Glutamatergic neuron (in vitro differentiated cells): ENCODE measurements at regions not wholly inside any gene's neighbourhood (a gene's known extent, or its start where the extent isn't known, plus 50 kb on each side); places are given as distances from the start of the nearest gene placed in this dataset.

ENCODE experiments used
- DNase-seq: peaks from one replicate; pipeline ENCODE4 v3.0.0; 2022
- H3K27ac Mint-ChIP-seq: one replicate; pipeline ENCODE4 v1.8.0; 2020; ENCODE audit warnings: mild to moderate bottlenecking, mixed read lengths, inconsistent platforms; ENCODE audit not compliant: unreplicated experiment
- H3K27me3 Mint-ChIP-seq: one replicate; pipeline ENCODE4 v1.8.0; 2020; ENCODE audit warnings: mild to moderate bottlenecking, moderate library complexity, mixed read lengths, inconsistent platforms; ENCODE audit not compliant: unreplicated experiment
- H3K36me3 Mint-ChIP-seq: one replicate; pipeline ENCODE4 v1.8.0; 2020; ENCODE audit warnings: mild to moderate bottlenecking, mixed read lengths, inconsistent platforms; ENCODE audit not compliant: unreplicated experiment
- H3K4me1 Mint-ChIP-seq: one replicate; pipeline ENCODE4 v1.8.0; 2020; ENCODE audit warnings: mild to moderate bottlenecking, low read depth, mixed read lengths, inconsistent platforms; ENCODE audit not compliant: unreplicated experiment
- H3K4me3 Mint-ChIP-seq: one replicate; pipeline ENCODE4 v1.8.0; 2020; ENCODE audit warnings: mild to moderate bottlenecking, mixed read lengths, inconsistent platforms; ENCODE audit not compliant: unreplicated experiment
- H3K9me3 Mint-ChIP-seq: one replicate; pipeline ENCODE4 v1.8.0; 2020; ENCODE audit warnings: mild to moderate bottlenecking, moderate library complexity, mixed read lengths, inconsistent platforms; ENCODE audit not compliant: unreplicated experiment
- CTCF ChIP-seq: fragments of 200-600 bp; sonication (generic); IDR thresholded peaks from one replicate; pipeline ENCODE4 v1.5.0; 2021; ENCODE audit not compliant: partially characterized antibody, unreplicated experiment

- Mint-ChIP-seq H3K4me1 (no peaks in the 10 kb centered on the region), H3K27me3 (peaks cover 1% of the 10 kb centered on the region), H3K9me3 (no peaks in the 10 kb centered on the region), H3K27ac (no peak overlapping the region), H3K36me3 (no peaks in the 10 kb centered on the region), H3K4me3 (no peak overlapping the region)
- TF ChIP-seq CTCF, result no peak
- no peak for DNase-seq
Observed at GRCh38 chr12:71000748-71001147, 80.2 kb upstream of the PTPRR start.

GRCh38 chr12:71000255-71000654, 79.7 kb upstream of the PTPRR start:
- Mint-ChIP-seq H3K27me3 (peaks cover 1% of the 10 kb centered on the region), H3K27ac (no peak overlapping the region), H3K4me3 (no peak overlapping the region), H3K4me1 (no peaks in the 10 kb centered on the region), H3K36me3 (no peaks in the 10 kb centered on the region), H3K9me3 (no peaks in the 10 kb centered on the region)
- no peak for TF ChIP-seq CTCF
- no peak for DNase-seq

GRCh38 chr12:70994217-70994788, 73.8 kb upstream of the PTPRR start:
- no peaks in the 10 kb centered on the region for H3K9me3 Mint-ChIP-seq
- H3K27ac Mint-ChIP-seq, result no peak overlapping the region
- H3K4me1 Mint-ChIP-seq, result no peaks in the 10 kb centered on the region
- H3K27me3 Mint-ChIP-seq, result peaks cover 1% of the 10 kb centered on the region
- no peak for TF ChIP-seq CTCF
- H3K36me3 Mint-ChIP-seq, result no peaks in the 10 kb centered on the region
- no peak overlapping the region for H3K4me3 Mint-ChIP-seq
- DNase-seq, result no peak

GRCh38 chr12:70989232-70989631, 68.7 kb upstream of the PTPRR start:
- Mint-ChIP-seq H3K9me3 (no peaks in the 10 kb centered on the region), H3K4me3 (no peak overlapping the region), H3K36me3 (no peaks in the 10 kb centered on the region), H3K4me1 (no peaks in the 10 kb centered on the region), H3K27me3 (no peaks in the 10 kb centered on the region), H3K27ac (no peak overlapping the region)
- TF ChIP-seq CTCF, result no peak
- DNase-seq, result no peak

- Mint-ChIP-seq H3K9me3 (no peaks in the 10 kb centered on the region), H3K27me3 (no peaks in the 10 kb centered on the region), H3K36me3 (no peaks in the 10 kb centered on the region), H3K4me1 (peaks cover 6% of the 10 kb centered on the region), H3K27ac (no peak overlapping the region), H3K4me3 (no peak overlapping the region)
- TF ChIP-seq CTCF, result no peak
- DNase-seq, result no peak
Observed at GRCh38 chr12:70985850-70986249, 65.3 kb upstream of the PTPRR start.
